ENCODE measurements at regions not wholly inside any gene's neighbourhood (a gene's known extent, or its start where the extent isn't known, plus 50 kb on each side); places are given as distances from the start of the nearest gene placed in this dataset.

DNA sequence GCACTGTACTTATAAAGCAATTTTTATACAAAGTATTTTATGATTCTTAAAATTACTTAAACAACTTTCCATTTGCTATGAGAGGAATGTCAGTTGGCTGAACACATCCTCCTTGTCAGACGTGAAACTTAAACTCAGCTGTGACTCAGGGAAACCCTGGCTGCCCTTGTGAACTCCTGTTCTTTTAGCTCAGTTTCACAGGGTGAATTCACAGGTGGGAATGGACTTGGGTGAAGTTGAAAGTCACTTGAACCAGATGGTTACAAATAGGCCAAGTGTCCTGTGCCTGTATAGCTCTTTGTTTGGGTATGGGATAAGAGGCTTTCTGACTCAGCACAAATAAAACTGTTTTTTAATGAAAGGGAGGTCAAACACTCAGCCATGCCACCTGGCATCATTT, 67.4 kb upstream of the FAM47B start:
- DNase-seq, result no peak

DNA sequence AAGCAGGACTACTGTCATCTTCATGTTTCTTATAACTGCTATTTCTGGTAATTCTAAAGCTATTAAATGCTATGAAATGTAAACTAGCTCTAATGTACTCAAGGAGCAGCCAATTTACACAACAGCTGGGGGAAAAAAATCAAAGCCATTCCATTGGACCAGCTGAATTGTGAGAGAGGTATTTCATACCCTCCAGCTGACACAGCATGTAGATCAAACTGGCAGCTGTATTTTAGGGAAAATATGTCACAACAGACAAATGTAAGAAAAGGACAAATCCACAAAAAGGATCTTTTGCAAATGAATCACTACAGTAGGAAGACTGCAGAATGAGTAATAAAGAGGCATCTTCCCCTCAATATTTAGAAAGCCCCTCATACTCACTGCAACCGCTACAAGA, 65.2 kb upstream of the FAM47B start:
- no peak for DNase-seq

GRCh38 chrX:34879346-34879745, 63.2 kb upstream of the FAM47B start:
- DNase-seq, result no peak

DNA sequence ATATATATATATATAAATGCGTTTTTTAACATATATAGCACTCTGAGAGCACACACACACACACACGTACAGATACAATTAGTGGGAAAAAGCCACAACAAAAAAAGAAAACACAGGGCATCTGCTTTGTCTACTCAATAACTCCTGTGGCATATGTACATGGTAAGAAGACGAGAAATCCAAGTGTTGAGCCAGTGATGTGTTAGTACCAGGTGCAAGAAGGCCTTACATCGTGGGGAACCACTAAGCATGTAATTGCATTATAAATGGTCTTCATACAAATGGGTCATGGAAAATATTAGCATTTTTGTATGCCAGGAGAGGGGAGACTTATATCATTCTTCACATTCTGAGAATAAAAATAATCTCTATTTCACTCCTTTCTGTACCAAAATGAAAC, 62.7 kb upstream of the FAM47B start:
- DNase-seq, result no peak

DNA sequence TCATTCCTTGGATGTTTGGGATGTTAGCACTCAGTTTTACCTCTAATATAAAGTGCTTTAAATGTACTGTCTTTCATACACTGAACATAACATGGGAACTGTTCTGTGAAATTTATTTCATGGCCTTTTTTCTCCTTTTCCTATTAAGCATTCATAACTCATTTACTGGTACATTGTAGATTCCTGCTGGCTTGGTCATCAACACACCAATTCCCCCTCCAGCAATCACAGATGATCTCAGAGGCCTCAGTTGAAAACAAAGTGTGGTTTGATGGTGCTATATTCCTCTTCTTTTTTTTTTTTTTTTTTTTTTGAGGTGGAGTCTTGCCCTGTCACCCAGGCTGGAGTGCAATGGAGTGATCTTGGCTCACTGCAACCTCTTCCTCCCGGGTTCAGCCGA, 61.9 kb upstream of the FAM47B start:
- no peak for DNase-seq

GRCh38 chrX:34881671-34882070, 60.9 kb upstream of the FAM47B start:
- no peak for DNase-seq

GRCh38 chrX:34884817-34885216, 57.8 kb upstream of the FAM47B start:
- no peak for DNase-seq

DNA sequence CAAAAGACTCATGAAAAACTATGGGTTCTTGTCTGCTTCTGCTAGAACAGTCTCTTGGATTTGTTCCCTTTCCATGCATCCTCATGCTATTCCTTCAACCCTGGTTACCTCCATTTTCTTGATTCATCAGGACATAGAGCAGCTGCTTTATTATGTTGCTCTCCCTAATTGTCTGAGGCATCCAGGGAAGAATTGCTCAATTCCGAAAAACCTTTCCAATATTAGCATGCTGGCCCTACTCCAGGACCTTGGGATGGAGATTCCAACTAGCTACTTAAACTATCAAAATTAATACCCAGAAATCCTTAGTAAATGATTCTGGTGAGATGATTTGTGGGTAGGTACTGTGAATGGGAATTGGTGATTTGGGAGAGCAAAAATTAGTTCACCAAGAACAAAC, 56.6 kb upstream of the FAM47B start:
- DNase-seq, result no peak

- no peak for DNase-seq
Observed at GRCh38 chrX:34891391-34891790, 51.2 kb upstream of the FAM47B start.
